WTC11 (cell line): ENCODE measurements at regions not wholly inside any gene's neighbourhood (a gene's known extent, or its start where the extent isn't known, plus 50 kb on each side); places are given as distances from the start of the nearest gene placed in this dataset.
"Not testable (repeated sequence)": the region's sequence is repeated elsewhere in the genome, so short reads cannot be mapped to it uniquely, and the experiment has no call there.

Experiments used
- CREB1 ChIP-seq: sonication (generic); formaldehyde crosslinking; IDR thresholded peaks from 2 replicates; pipeline ENCODE4 v1.8.0; 2023; ENCODE audit warnings: mild to moderate bottlenecking, missing genetic modification reagents
- FOXP1 ChIP-seq: sonication (generic); formaldehyde crosslinking; IDR thresholded peaks from 2 replicates; pipeline ENCODE4 v1.8.0; 2022; ENCODE audit warnings: missing genetic modification reagents, mild to moderate bottlenecking, moderate library complexity, borderline replicate concordance
- SP1 ChIP-seq: sonication (generic); formaldehyde crosslinking; conservative IDR thresholded peaks from 2 replicates; pipeline ENCODE4 v1.8.1; 2022; ENCODE audit warnings: missing genetic modification reagents
- ZNF423 ChIP-seq: fragments of 250-450 bp; sonication (Bioruptor Pico); IDR thresholded peaks from 2 replicates; pipeline ENCODE4 v2.1.2; 2022; ENCODE audit warnings: mild to moderate bottlenecking, moderate library complexity
- TF ChIP-seq, protein P1 (sequence below): sonication (generic); formaldehyde crosslinking; IDR thresholded peaks from 2 replicates; pipeline ENCODE4 v1.8.0; 2023; ENCODE audit warnings: missing genetic modification reagents, mild to moderate bottlenecking, borderline replicate concordance
- TF ChIP-seq, protein P2 (sequence below): sonication (generic); formaldehyde crosslinking; IDR thresholded peaks from 2 replicates; pipeline ENCODE4 v1.8.1; 2022; ENCODE audit warnings: mild to moderate bottlenecking, moderate library complexity, missing genetic modification reagents
- TF ChIP-seq, protein P3 (sequence below): fragments of 200-600 bp; IDR thresholded peaks from 2 replicates; pipeline ENCODE4 v1.8.0; 2022; ENCODE audit warnings: antibody characterized with exemption
- TF ChIP-seq, protein P4 (sequence below): sonication (generic); formaldehyde crosslinking; IDR thresholded peaks from 2 replicates; pipeline ENCODE4 v1.8.1; 2023; ENCODE audit warnings: mild to moderate bottlenecking, missing genetic modification reagents
- TF ChIP-seq, protein P5 (sequence below): sonication (generic); formaldehyde crosslinking; IDR thresholded peaks from 2 replicates; pipeline ENCODE4 v1.8.1; 2022; ENCODE audit warnings: low read depth, missing genetic modification reagents, borderline replicate concordance

DNA sequence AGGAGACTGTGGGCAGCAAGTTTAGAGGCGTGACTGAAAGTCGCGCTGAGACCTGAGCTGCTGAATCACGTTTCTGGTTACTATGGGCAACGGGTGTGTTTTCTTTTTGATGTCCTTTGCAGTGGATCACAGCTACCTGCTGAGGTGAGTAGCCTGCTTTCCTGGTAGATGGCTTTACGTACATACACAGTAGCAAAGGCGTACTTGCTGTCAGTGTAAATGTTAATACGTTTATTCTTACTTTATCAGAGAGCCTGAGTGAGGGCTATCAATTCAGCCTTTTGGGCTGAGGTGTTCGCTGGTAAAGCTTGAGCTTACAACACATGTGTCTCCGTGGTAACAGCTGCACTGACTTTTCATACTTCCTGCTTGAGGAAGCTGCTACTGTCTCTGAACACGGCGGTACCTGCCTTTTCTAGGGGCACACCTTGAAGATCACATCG, 165.1 kb upstream of the CCZ1B start:
- TF ChIP-seq CREB1, SP1, FOXP1, ZNF423 (CRISPR knock-in tag): not testable (repeated sequence)
- TF ChIP-seq, protein P1, sequence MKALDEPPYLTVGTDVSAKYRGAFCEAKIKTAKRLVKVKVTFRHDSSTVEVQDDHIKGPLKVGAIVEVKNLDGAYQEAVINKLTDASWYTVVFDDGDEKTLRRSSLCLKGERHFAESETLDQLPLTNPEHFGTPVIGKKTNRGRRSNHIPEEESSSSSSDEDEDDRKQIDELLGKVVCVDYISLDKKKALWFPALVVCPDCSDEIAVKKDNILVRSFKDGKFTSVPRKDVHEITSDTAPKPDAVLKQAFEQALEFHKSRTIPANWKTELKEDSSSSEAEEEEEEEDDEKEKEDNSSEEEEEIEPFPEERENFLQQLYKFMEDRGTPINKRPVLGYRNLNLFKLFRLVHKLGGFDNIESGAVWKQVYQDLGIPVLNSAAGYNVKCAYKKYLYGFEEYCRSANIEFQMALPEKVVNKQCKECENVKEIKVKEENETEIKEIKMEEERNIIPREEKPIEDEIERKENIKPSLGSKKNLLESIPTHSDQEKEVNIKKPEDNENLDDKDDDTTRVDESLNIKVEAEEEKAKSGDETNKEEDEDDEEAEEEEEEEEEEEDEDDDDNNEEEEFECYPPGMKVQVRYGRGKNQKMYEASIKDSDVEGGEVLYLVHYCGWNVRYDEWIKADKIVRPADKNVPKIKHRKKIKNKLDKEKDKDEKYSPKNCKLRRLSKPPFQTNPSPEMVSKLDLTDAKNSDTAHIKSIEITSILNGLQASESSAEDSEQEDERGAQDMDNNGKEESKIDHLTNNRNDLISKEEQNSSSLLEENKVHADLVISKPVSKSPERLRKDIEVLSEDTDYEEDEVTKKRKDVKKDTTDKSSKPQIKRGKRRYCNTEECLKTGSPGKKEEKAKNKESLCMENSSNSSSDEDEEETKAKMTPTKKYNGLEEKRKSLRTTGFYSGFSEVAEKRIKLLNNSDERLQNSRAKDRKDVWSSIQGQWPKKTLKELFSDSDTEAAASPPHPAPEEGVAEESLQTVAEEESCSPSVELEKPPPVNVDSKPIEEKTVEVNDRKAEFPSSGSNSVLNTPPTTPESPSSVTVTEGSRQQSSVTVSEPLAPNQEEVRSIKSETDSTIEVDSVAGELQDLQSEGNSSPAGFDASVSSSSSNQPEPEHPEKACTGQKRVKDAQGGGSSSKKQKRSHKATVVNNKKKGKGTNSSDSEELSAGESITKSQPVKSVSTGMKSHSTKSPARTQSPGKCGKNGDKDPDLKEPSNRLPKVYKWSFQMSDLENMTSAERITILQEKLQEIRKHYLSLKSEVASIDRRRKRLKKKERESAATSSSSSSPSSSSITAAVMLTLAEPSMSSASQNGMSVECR (CRISPR knock-in tag), result not testable (repeated sequence)
- TF ChIP-seq, protein P2, sequence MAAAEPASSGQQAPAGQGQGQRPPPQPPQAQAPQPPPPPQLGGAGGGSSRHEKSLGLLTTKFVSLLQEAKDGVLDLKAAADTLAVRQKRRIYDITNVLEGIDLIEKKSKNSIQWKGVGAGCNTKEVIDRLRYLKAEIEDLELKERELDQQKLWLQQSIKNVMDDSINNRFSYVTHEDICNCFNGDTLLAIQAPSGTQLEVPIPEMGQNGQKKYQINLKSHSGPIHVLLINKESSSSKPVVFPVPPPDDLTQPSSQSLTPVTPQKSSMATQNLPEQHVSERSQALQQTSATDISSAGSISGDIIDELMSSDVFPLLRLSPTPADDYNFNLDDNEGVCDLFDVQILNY, result not testable (repeated sequence)
- TF ChIP-seq, protein P3, sequence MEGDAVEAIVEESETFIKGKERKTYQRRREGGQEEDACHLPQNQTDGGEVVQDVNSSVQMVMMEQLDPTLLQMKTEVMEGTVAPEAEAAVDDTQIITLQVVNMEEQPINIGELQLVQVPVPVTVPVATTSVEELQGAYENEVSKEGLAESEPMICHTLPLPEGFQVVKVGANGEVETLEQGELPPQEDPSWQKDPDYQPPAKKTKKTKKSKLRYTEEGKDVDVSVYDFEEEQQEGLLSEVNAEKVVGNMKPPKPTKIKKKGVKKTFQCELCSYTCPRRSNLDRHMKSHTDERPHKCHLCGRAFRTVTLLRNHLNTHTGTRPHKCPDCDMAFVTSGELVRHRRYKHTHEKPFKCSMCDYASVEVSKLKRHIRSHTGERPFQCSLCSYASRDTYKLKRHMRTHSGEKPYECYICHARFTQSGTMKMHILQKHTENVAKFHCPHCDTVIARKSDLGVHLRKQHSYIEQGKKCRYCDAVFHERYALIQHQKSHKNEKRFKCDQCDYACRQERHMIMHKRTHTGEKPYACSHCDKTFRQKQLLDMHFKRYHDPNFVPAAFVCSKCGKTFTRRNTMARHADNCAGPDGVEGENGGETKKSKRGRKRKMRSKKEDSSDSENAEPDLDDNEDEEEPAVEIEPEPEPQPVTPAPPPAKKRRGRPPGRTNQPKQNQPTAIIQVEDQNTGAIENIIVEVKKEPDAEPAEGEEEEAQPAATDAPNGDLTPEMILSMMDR, result not testable (repeated sequence)
- TF ChIP-seq, protein P4, sequence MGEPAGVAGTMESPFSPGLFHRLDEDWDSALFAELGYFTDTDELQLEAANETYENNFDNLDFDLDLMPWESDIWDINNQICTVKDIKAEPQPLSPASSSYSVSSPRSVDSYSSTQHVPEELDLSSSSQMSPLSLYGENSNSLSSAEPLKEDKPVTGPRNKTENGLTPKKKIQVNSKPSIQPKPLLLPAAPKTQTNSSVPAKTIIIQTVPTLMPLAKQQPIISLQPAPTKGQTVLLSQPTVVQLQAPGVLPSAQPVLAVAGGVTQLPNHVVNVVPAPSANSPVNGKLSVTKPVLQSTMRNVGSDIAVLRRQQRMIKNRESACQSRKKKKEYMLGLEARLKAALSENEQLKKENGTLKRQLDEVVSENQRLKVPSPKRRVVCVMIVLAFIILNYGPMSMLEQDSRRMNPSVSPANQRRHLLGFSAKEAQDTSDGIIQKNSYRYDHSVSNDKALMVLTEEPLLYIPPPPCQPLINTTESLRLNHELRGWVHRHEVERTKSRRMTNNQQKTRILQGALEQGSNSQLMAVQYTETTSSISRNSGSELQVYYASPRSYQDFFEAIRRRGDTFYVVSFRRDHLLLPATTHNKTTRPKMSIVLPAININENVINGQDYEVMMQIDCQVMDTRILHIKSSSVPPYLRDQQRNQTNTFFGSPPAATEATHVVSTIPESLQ (CRISPR knock-in tag), result not testable (repeated sequence)
- TF ChIP-seq, protein P5, sequence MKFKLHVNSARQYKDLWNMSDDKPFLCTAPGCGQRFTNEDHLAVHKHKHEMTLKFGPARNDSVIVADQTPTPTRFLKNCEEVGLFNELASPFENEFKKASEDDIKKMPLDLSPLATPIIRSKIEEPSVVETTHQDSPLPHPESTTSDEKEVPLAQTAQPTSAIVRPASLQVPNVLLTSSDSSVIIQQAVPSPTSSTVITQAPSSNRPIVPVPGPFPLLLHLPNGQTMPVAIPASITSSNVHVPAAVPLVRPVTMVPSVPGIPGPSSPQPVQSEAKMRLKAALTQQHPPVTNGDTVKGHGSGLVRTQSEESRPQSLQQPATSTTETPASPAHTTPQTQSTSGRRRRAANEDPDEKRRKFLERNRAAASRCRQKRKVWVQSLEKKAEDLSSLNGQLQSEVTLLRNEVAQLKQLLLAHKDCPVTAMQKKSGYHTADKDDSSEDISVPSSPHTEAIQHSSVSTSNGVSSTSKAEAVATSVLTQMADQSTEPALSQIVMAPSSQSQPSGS (CRISPR knock-in tag), result not testable (repeated sequence)
